Esophagus muscularis mucosa (tissue), 4 donors: ENCODE measurements at regions not wholly inside any gene's neighbourhood (a gene's known extent, or its start where the extent isn't known, plus 50 kb on each side); places are given as distances from the start of the nearest gene placed in this dataset.
"Not testable (repeated sequence)": the region's sequence is repeated elsewhere in the genome, so short reads cannot be mapped to it uniquely, and the experiment has no call there.

ENCODE experiments used
- CTCF ChIP-seq, 3 experiments: fragments of 200-600 bp in 2 of 3; fragments of 450-650 bp in 1 of 3; sonication (generic) in 2 of 3; IDR thresholded peaks; one replicate each; pipeline ENCODE4 v1.5.1; 2017 to 2019; ENCODE audit warnings: antibody characterized with exemption in 3 of 3, mild to moderate bottlenecking in 2 of 3, moderate library complexity in 1 of 3
- EP300 ChIP-seq: sonication (generic); formaldehyde crosslinking; IDR thresholded peaks from one replicate; pipeline ENCODE4 v1.6.1; 2017; ENCODE audit warnings: antibody characterized with exemption
- POLR2A ChIP-seq: fragments of 450-650 bp; IDR thresholded peaks from one replicate; pipeline ENCODE4 v1.6.1; 2017; ENCODE audit warnings: antibody characterized with exemption, moderate library complexity, mild to moderate bottlenecking, low read depth

DNA sequence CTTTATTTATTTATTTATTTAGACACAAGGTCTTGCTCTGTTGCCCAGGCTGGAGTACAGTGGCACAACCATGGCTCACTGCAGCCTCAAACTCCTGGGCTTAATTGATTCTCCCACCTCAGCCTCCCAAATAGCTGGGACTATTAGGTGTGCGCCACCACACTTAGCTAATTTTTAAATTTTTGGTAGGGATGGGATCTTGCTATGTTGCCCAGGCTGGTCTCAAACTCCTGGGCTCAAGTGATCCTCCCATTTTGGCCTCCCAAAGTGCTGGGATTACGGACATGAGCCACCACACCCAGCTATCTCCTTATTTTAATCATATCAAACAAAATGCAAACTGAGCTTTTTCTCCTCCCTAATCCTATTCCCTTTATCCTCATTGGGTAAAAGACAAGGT is 113.0 kb upstream of the FOXN2 start:
- TF ChIP-seq CTCF (IDR thresholded peaks at IDR 0.05); POLR2A; EP300: not testable (repeated sequence)
